ENCODE measurements at regions not wholly inside any gene's neighbourhood (a gene's known extent, or its start where the extent isn't known, plus 50 kb on each side); places are given as distances from the start of the nearest gene placed in this dataset.

GRCh38 chr2:228374741-228375140 lies 193.3 kb upstream of the SPHKAP start:
- Mint-ChIP-seq H3K27ac (ENCODE audit: unreplicated experiment) (no peak overlapping the region), H3K9me3 (ENCODE audit: low read depth) (peaks cover 17% of the 10 kb centered on the region), H3K4me1 (ENCODE audit: low read depth) (no peaks in the 10 kb centered on the region), H3K4me3 (ENCODE audit: unreplicated experiment) (no peak overlapping the region), H3K27me3 (ENCODE audit: low read depth) (no peaks in the 10 kb centered on the region), H3K36me3 (ENCODE audit: low read depth) (no peaks in the 10 kb centered on the region)
- no peak for DNase-seq (ENCODE audit: low spot score)
- no peak for TF ChIP-seq CTCF (IDR thresholded peaks at IDR 0.05)

GRCh38 chr2:228373191-228373590 lies 191.7 kb upstream of the SPHKAP start:
- DNase-seq (ENCODE audit: low spot score), result no peak
- no peak overlapping the region for H3K27ac Mint-ChIP-seq (ENCODE audit: unreplicated experiment)
- H3K4me1 Mint-ChIP-seq (ENCODE audit: low read depth), result no peaks in the 10 kb centered on the region
- H3K4me3 Mint-ChIP-seq (ENCODE audit: unreplicated experiment), result no peak overlapping the region
- no peak for TF ChIP-seq CTCF (IDR thresholded peaks at IDR 0.05)
- no peaks in the 10 kb centered on the region for H3K36me3 Mint-ChIP-seq (ENCODE audit: low read depth)
- no peaks in the 10 kb centered on the region for H3K27me3 Mint-ChIP-seq (ENCODE audit: low read depth)
- peaks cover 17% of the 10 kb centered on the region for H3K9me3 Mint-ChIP-seq (ENCODE audit: low read depth)

GRCh38 chr2:228372212-228372611 lies 190.7 kb upstream of the SPHKAP start:
- no peaks in the 10 kb centered on the region for H3K4me1 Mint-ChIP-seq (ENCODE audit: low read depth)
- no peak overlapping the region for H3K4me3 Mint-ChIP-seq (ENCODE audit: unreplicated experiment)
- H3K9me3 Mint-ChIP-seq (ENCODE audit: low read depth), result peaks cover 17% of the 10 kb centered on the region
- no peaks in the 10 kb centered on the region for H3K36me3 Mint-ChIP-seq (ENCODE audit: low read depth)
- no peaks in the 10 kb centered on the region for H3K27me3 Mint-ChIP-seq (ENCODE audit: low read depth)
- H3K27ac Mint-ChIP-seq (ENCODE audit: unreplicated experiment), result no peak overlapping the region
- no peak for DNase-seq (ENCODE audit: low spot score)
- no peak for TF ChIP-seq CTCF (IDR thresholded peaks at IDR 0.05)

- H3K36me3 Mint-ChIP-seq (ENCODE audit: low read depth), result no peaks in the 10 kb centered on the region
- peaks cover 2% of the 10 kb centered on the region for H3K27me3 Mint-ChIP-seq (ENCODE audit: low read depth)
- peaks cover 17% of the 10 kb centered on the region for H3K9me3 Mint-ChIP-seq (ENCODE audit: low read depth)
- DNase-seq (ENCODE audit: low spot score), result no peak
- H3K4me3 Mint-ChIP-seq (ENCODE audit: unreplicated experiment), result no peak overlapping the region
- no peak overlapping the region for H3K27ac Mint-ChIP-seq (ENCODE audit: unreplicated experiment)
- H3K4me1 Mint-ChIP-seq (ENCODE audit: low read depth), result no peaks in the 10 kb centered on the region
- no peak for TF ChIP-seq CTCF (IDR thresholded peaks at IDR 0.05)
Observed at GRCh38 chr2:228369400-228370031, 188.0 kb upstream of the SPHKAP start.

GRCh38 chr2:228367356-228367755 lies 185.9 kb upstream of the SPHKAP start:
- Mint-ChIP-seq H3K27ac (ENCODE audit: unreplicated experiment) (no peak overlapping the region), H3K27me3 (ENCODE audit: low read depth) (peaks cover 2% of the 10 kb centered on the region), H3K9me3 (ENCODE audit: low read depth) (peaks cover 11% of the 10 kb centered on the region), H3K4me1 (ENCODE audit: low read depth) (no peaks in the 10 kb centered on the region), H3K36me3 (ENCODE audit: low read depth) (no peaks in the 10 kb centered on the region), H3K4me3 (ENCODE audit: unreplicated experiment) (no peak overlapping the region)
- TF ChIP-seq CTCF (IDR thresholded peaks at IDR 0.05), result no peak
- no peak for DNase-seq (ENCODE audit: low spot score)
